HG03103 (cell line): ENCODE measurements at regions not wholly inside any gene's neighbourhood (a gene's known extent, or its start where the extent isn't known, plus 50 kb on each side); places are given as distances from the start of the nearest gene placed in this dataset.
"Not testable (repeated sequence)": the region's sequence is repeated elsewhere in the genome, so short reads cannot be mapped to it uniquely, and the experiment has no call there.

Experiments
- ATAC-seq: cut with Tn5 transposase; IDR thresholded peaks from one replicate; pipeline ENCODE4 v1.9.1; 2021; ENCODE audit warnings: low read depth; ENCODE audit not compliant: unreplicated experiment

DNA sequence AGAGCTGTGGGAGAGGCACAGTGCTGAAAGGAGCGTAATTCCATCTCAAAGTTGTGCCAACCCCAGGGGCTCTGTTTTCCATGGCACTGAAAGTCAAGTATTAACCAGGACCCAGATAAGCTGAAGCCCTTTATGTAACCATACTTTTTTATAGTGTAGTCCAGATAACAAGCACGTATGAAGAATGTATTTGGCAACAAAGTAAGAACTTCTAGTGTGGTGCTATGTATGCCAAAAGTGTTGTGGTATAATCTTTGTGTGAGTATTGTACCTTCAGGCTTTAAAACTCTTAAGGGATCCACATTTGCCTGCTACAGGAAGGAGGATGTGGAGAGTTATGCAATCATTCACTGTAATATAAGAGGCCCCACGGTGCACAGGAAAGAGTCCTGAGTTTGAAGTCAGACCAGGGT, 129.4 kb downstream of the IBTK start:
- ATAC-seq = no peak

DNA sequence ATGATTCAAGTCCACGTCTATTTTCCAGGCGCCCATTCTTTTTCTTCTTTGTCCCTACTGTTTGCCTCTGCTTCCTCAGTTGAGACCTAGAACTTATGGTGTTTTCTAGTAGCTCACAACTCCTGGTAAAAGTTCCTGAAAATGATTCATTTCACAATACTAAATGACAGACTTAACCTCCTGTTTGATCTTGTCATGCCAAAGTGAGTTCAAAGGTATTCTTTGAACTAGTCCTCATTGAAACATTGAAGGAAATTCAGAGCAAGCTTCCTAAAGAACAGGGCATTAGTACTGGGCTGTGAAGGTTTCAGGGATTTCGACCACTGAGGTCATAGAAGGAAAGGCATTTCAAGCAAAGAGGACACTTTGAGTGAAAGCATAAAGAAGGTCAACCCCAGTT, 132.8 kb downstream of the IBTK start:
- ATAC-seq = no peak

DNA sequence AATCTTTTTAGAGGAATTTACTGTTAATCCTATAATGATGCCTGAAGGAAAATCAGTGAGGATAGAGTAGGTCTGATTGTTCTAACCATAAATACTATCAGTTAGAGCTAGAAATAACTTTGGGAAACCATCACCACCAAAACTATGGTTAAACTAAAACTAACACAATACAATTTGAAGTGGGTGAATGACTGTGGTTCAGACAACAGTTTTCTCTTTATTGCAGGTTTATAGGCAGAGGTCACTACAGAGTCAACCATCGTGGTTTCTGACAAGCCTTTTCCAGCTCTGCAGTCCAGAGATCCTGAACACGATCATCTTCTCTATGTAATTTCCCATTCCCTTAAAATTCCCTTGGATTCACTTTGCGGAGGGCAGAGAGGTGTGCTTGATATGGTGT, 134.3 kb downstream of the IBTK start:
- no peak for ATAC-seq

DNA sequence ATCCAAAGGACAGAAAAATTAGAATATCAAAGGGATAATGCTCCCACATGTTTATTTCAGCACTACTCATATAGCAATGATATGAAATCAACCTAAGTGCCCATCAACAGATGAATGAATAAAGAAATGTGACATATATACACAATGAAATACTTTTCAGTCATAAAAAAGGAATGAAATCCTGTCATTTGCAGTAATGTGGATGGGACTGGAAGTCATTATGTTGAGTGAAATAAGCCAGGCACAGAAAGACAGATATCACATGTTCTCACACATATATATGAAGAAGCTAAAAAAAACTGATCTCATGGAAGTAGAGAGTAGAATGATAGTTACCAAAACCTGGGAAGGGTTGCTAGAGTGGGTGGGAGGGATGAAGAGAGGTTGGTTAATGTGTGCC, 135.7 kb downstream of the IBTK start:
- no peak for ATAC-seq

DNA sequence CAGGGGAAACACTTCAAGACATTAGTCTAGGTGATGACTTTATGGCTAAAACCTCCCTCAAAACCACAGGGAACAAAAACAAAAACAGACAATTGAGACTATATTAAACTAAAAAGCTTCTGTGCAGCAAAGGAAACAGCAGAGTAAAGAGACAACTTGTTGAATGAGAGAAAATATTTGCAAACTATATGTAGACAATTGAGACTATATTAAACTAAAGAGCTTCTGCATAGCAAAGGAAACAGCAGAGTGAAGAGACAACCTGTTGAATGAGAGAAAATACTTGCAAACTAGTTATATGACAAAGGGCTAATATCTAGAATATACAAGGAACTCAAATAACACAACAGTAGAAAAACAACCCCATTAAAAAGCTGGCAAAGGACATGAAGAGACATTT, 136.4 kb downstream of the IBTK start:
- no peak for ATAC-seq

DNA sequence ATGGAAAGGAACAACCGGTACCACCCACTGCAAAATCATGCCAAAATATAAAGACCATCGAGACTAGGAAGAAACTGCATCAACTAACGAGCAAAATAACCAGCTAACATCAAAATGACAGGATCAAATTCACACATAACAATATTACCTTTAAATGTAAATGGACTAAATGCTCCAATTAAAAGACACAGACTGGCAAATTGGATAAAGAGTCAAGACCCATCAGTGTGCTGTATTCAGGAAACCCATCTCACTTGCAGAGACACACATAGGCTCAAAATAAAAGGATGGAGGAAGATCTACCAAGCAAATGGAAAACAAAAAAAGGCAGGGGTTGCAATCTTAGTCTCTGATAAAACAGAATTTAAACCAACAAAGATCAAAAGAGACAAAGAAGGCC, 144.4 kb downstream of the IBTK start:
- ATAC-seq = not testable (repeated sequence)

DNA sequence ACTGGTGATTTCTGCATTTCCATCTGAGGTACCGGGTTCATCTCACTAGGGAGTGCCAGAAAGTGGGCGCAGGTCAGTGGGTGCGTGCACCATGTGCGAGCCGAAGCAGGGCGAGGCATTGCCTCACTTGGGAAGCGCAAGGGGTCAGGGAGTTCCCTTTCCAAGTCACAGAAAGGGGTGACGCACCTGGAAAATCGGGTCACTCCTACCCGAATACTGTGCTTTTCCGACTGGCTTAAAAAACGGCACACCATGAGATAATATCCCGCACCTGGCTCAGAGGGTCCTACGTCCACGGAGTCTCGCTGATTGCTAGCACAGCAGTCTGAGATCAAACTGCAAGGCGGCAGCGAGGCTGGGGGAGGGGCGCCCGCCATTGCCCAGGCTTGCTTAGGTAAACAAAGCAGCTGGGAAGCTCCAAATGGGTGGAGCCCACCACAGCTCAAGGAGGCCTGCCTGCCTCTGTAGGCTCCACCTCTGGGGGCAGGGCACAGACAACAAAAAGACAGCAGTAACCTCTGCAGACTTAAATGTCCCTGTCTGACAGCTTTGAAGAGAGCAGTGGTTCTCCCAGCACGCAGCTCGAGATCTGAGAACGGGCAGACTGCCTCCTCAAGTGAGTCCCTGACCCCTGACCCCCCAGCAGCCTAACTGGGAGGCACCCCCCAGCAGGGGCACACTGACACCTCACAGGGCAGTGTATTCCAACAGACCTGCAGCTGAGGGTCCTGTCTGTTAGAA, 146.0 kb downstream of the IBTK start:
- not testable (repeated sequence) for ATAC-seq

DNA sequence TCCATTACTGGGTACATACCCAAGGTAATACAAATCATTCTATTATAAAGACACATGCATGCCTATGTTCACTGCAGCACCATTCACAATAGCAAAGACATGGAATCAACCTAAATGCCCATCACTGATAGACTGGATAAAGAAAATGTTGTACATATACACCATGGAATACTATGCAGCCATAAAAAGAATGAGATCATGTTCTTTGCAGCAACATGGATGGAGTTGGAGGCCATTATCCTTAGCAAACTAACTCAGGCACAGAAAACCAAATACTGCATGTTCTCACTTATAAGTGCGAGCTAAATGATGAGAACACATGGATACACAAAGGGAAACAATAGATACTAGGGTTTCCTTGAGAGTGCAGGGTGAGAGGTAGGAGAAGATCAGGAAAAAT, 146.8 kb downstream of the IBTK start:
- not testable (repeated sequence) for ATAC-seq

DNA sequence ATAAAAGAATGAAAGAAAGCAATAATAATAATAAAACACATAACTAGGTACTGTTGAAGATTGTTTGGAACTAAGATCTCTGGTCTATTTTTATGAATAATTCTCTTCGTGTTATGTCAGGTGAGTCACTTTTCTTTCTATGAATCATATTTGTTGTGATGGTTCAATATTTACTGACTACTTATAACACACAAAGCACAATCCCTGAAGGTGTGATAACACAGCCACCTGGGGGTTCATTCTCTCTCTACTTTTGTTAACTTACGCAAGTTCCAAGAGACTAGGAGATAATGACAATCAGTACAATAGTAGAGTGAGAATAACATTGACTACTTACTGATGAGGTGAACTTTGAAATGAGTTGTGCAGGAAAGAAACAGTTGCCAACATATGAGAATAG, 149.9 kb downstream of the IBTK start:
- no peak for ATAC-seq

DNA sequence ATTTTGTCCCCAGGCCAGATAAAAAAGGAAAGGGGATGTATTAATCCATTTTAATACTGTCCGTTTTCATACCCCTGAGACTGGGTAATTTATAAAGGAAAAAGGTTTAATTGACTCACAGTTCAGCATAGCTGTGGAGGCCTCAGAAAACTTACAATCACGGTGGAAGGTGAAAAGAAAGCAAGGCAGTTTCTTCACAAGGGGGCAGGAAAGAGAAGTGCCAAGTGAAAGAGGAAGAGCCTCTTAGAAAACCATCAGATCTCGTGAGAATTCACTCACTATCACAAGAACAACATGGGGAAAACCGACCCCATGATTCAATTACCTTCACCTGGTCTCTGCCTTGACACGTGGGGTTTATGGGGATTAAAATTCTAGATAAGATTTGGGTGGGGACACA, 152.5 kb downstream of the IBTK start:
- no peak for ATAC-seq

DNA sequence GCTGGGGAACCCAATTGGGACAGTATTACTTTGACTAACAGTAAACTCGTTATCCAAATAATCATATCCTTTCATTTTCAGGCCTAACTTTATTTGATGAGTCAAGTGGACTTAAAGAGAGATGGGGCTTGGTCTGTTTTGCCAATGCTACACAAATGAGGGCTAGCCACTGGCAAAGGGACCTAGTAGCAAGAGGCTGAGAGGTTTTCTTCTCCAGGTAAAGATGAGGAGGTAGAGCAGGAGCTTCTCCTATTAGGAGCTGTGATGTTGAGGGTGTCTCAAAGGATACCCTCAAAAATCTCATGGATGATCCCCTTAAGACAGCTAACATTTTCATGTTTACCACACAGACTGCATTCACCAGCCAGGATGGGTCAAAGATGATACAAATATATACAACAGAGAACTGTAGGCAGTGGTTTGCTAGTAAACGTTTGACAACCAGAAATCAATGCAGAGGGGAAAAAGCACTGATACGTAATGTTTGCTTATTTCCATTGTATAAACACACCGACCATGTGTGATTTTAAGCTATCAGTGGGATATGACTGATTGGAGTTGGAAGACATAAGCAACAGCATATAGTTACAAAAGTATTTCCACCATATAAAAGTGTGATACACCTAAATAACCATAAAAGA, 153.3 kb downstream of the IBTK start:
- ATAC-seq = no peak

DNA sequence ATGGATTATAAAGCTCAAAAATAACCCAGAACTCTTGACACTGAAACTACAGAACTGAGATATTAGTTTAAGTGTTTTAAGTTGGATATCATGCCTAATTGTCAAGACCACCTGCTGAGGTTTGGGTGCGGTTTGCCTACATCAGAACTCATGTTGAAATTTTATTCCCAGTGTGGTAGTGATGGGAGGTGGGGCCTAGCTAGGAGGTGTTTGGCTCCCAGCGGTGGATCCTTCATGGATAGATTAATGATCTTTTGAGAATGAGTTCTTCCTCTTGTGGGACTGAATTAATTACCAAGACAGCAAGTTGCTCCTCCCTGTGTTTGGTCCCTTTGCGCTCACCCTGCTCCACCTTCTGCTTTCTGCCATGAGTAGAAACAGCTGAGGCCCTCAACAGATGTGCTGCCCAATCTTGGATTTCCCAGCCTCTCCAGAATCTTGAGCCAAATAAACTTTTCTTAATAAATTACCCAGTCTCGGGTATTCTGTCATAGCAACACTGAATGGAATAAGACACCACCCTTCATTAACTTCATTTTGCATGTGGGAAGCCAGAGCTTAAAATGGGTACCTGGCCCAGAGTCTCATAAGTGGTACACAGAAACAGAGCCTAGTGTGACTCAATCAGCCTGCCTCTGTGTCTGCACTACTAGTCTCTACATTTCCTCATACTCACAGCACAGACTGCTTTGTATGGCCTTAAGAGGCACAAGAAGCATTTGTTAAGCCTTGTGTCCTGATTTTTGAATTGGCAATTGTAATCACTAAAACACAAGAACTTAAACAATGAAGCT, 158.4 kb downstream of the IBTK start:
- ATAC-seq = no peak

DNA sequence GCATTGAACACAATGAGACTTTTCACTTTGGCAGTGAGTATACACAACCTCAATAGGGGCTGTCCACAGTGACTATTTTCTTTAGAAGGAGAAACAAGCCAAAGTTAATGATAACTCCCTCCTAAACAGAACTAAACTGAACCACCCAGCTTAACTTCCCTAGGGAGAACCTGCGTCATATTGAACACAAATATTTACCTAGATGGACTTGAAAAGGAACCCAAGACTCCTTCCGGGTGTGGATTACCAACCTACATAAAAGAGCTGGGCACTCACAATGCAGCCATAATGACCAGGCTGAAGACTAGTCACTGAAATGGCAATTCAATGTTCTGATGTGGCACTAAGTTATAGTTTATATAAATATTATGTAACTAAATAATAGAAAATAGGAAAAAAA, 160.6 kb downstream of the IBTK start:
- no peak for ATAC-seq

DNA sequence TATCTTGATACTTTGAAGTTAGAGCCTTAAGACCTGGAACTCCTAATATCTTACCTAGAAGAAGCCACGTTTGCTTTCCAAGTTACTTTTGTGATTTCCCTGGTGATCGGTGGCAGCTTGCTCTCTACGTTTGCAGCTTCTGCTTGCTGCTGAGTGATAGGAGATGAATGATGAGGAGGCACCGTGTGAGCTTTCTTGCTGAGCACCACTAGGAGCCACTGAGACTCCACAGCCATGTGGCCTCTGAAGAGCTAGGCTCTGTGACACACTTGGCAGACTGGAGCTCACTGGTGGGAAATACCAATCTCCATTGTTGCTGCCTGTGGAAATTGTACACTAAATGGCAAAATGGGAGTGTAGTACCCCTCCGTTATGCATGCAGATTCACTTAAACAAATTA, 161.8 kb downstream of the IBTK start:
- ATAC-seq = no peak

DNA sequence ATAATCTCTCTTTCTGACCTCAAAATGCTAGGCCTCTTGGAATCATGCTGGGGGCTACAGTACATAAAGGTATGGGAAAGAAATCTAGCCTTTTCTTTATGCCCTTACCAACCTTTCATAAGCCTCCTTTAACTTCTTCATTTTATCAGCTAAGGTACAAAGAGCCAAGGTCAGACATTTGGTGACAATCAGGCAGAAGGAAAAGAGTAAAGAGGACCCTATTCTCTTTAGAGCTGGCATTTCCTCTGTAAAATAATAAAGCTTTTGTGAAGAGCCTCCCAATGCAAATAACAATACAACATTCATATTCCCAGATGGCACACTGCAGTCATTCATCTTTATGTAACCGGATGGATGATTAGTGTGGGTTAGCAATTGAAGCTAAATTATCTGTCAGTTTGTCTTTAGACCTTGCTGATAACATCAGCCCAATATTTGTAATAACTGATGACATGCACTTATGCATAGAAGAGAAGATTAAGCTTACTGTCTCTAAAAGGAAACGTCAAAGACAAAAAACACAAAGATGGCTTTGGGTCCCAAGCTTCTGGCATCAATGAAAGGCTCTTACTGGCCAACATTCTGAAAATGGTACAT, 163.1 kb downstream of the IBTK start:
- ATAC-seq = no peak

DNA sequence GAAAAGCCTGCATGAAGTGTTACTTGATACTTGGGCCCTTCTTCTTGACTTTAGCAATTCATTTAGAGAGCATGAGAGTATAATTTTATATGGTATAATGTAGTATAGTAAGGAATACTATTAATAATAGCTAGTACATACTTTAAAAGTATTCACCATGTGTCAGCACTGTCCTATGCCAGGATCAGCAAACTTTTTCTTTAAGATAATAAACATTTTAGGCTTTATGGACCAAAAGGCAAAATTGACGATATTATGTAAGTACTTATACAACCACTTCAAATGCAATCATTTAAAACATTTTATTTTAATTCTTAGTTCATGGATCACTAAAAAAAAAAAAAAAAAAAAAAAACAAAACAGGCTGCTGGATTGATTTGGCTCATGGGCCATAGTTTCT, 163.9 kb downstream of the IBTK start:
- ATAC-seq = no peak

DNA sequence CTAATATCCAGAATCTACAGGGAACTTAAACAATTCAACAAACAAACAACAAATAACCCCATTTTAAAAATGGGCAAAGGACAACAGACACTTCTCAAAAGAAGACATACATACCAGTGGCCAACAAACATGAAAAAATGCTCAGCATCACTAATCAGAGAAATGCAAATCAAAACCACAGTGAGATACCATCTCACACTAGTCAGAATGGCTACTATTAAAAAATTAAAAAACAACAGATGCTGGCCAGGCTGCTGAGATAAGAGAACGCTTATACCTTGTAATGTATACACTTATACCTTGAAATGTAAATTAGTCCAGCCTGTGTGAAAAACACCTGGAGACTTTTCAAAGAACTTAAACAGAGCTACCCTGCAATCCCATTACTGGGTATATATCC, 166.8 kb downstream of the IBTK start:
- no peak for ATAC-seq

DNA sequence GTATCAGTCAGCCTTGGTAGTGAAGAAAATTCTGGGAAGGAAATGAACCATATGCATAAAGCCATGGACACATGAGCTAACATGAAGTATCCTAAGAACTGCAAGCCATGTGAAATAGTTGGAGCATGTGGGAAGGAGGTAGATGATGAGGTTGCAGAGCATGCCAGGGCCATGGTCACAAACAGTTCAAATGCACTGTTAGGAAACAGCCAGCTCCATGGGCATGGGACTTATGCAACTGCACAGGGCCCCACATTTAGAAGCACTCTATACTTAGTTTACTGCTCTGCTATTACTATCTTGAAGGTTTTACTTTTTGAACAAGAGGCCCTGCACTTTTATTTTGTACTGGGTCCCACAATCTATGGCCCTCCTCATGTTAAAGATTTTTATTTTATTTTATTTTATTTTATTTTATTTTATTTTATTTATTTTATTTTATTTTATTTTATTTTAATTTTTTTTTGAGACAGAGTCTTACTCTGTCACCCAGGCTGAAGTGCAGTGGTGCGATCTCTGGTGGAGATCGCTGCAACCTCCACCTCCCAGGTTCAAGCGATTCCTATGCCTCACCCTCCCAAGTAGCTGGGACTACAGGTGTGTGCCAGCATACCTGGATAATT, 169.1 kb downstream of the IBTK start:
- no peak for ATAC-seq

DNA sequence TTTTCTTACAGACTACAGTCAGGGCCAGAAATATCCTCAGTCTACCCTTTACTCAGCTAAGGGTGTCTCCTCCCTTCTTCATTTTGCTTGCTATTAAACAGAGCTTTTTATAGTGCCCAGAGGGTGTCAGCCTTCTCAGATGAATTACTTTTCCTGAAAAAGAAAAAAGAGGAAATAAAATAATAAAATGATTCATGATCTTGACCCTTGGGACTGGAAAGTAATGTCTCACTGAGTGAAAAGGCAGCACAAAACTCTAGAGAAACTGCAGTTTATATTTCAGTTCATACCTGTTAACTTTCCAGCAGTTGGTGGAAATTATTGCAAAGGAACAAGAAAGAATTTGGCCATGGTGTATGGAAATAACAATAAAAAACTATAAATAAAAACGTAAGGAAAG, 170.6 kb downstream of the IBTK start:
- no peak for ATAC-seq

DNA sequence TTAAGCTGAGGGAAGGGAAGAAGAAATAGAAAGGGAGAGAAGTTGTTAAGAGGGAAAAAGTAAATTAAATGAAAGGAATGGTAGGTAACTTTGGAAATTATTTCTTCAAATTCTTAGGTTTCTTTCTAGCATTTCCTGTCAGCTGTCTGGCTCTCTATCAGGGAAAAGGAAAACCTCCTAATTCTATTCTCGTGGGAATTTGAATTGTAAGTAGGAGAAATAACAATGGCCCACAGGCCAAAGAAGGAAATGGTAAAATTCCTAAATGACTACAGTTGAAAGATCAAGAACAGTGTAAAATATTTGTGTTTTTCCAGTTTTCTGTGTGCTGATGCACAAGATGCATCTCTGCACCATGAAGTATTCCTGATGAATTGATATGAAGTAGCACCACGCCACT, 173.0 kb downstream of the IBTK start:
- ATAC-seq = no peak

DNA sequence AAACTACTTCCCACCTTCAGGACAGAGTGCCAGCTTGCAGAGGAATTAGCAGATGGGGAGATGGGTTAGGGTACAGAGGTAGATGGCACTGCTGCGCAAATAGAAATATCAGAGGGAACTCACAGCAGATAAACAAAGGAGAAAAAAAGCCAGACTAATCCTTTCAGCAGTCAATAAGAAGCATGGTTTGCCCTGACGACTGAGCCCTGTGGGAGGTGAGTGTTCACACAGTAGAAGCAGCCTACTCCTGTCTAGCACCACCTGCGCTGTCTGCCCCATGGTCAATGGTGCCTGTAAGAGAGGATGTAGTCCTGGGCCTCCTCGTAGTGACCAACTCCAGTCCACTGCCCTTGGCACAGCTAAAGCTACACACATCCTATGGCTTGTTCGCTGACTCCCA, 174.1 kb downstream of the IBTK start:
- no peak for ATAC-seq
